ENCODE measurements at regions not wholly inside any gene's neighbourhood (a gene's known extent, or its start where the extent isn't known, plus 50 kb on each side); places are given as distances from the start of the nearest gene placed in this dataset.

GRCh38 chr7:371119-371778 lies 81.3 kb downstream of the FOXL3 start:
- no peaks in the 10 kb centered on the region for H3K36me3 Mint-ChIP-seq
- peaks cover 6 to 10% of the 10 kb centered on the region in 2 donors for H3K4me1 Mint-ChIP-seq (ENCODE audit: low read depth in 2 of 2)
- peaks cover 8 to 10% of the 10 kb centered on the region in 2 donors for H3K27me3 Mint-ChIP-seq
- ATAC-seq (no peak), DNase-seq (ENCODE audit: low spot score) (no peak)
- no peak overlapping the region for H3K4me3 Mint-ChIP-seq
- H3K27ac Mint-ChIP-seq: no peak overlapping the region
- no peaks in the 10 kb centered on the region for H3K9me3 Mint-ChIP-seq

- Mint-ChIP-seq H3K27ac (no peak overlapping the region), H3K4me3 (no peak overlapping the region), H3K4me1 (ENCODE audit: low read depth in 2 of 2) (peaks cover 0 to 3% of the 10 kb centered on the region in 2 donors), H3K9me3 (no peaks in the 10 kb centered on the region), H3K36me3 (no peaks in the 10 kb centered on the region), H3K27me3 (peaks cover under 1 to 3% of the 10 kb centered on the region in 2 donors)
- no peak for DNase-seq (ENCODE audit: low spot score)
- ATAC-seq: no peak
Observed at GRCh38 chr7:371779-372545, 82.0 kb downstream of the FOXL3 start.

GRCh38 chr7:372546-372931 lies 82.6 kb downstream of the FOXL3 start:
- Mint-ChIP-seq H3K27me3 (no peaks in the 10 kb centered on the region), H3K4me3 (no peak overlapping the region), H3K4me1 (ENCODE audit: low read depth in 2 of 2) (no peaks in the 10 kb centered on the region), H3K27ac (no peak overlapping the region), H3K9me3 (no peaks in the 10 kb centered on the region), H3K36me3 (no peaks in the 10 kb centered on the region)
- DNase-seq (ENCODE audit: low spot score) (no peak), ATAC-seq (no peak)

- ATAC-seq (no peak), DNase-seq (ENCODE audit: low spot score) (no peak)
- H3K4me1 Mint-ChIP-seq (ENCODE audit: low read depth in 2 of 2): no peaks in the 10 kb centered on the region
- H3K27ac Mint-ChIP-seq: no peak overlapping the region
- H3K4me3 Mint-ChIP-seq: no peak overlapping the region
- H3K36me3 Mint-ChIP-seq: no peaks in the 10 kb centered on the region
- H3K27me3 Mint-ChIP-seq: peaks cover 0 to 3% of the 10 kb centered on the region in 2 donors
- no peaks in the 10 kb centered on the region for H3K9me3 Mint-ChIP-seq
Observed at GRCh38 chr7:372932-373791, 83.2 kb downstream of the FOXL3 start.

- Mint-ChIP-seq H3K27me3 (peaks cover 0 to 4% of the 10 kb centered on the region in 2 donors), H3K27ac (no peak overlapping the region), H3K4me1 (ENCODE audit: low read depth in 2 of 2) (no peaks in the 10 kb centered on the region), H3K9me3 (no peaks in the 10 kb centered on the region), H3K36me3 (no peaks in the 10 kb centered on the region), H3K4me3 (no peak overlapping the region)
- ATAC-seq: no peak
- DNase-seq (ENCODE audit: low spot score): no peak
Observed at GRCh38 chr7:373818-374705, 84.1 kb downstream of the FOXL3 start.

DNA sequence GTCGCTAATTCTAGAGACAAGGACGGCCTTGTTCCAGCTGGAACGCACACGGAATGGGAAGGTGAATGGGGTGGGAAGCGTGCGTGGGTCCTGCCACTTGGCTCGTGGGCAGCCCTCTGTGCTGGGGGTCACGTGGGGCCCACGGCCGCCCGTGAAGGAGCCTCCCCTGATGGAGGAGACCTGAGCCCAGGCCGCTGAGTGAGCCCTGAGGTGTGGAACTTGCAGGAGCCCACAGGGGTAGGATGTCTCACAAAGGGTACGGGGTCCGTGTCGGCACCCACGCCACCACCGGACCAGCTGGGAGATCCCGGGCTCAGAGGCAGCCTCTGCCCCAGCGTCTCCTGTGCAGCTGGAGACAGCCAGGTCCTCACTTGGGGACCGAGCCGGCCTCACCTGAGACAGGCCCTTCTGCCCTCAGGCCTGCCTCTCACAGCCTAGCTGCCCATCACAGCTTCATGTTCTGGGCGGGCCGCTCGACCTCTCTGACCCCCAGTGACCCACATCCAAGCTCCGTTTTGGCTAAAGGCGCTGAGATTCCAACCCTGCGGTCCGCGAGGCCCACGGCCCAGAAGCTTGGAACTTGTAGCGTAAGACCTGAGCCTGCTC lies 84.8 kb downstream of the FOXL3 start:
- DNase-seq (ENCODE audit: low spot score) (no peak), ATAC-seq (no peak)
- H3K27ac Mint-ChIP-seq: no peak overlapping the region
- peaks cover 0 to 4% of the 10 kb centered on the region in 2 donors for H3K27me3 Mint-ChIP-seq
- no peaks in the 10 kb centered on the region for H3K4me1 Mint-ChIP-seq (ENCODE audit: low read depth in 2 of 2)
- no peak overlapping the region for H3K4me3 Mint-ChIP-seq
- no peaks in the 10 kb centered on the region for H3K36me3 Mint-ChIP-seq
- no peaks in the 10 kb centered on the region for H3K9me3 Mint-ChIP-seq

DNA sequence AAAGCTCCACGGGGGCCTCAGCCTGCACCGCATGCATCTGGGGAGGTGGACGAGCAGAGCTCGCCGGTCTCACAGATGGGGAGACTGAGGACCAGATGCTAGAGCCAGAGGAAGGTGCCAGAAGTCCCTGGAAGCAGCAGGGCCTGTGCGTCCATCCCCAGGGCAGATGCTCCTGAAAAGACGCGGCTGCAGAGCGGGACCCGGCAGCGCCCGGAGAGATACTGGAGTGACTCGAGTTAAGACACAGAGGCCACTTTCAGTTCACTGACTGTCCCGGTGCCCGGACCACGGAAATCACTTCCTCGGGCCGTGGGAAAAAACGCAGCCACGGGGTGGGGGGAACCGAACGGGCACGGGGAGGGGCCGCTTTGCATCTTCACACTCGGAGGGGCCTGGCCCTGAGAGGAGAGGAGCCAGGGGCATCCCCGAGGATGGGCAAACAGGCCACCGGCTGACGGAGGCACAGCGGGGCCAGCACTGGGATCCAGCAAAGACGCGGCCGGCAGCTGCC lies 85.4 kb downstream of the FOXL3 start:
- Mint-ChIP-seq H3K27ac (no peak overlapping the region), H3K27me3 (peaks cover 0 to 4% of the 10 kb centered on the region in 2 donors), H3K4me1 (ENCODE audit: low read depth in 2 of 2) (peaks cover 0 to 3% of the 10 kb centered on the region in 2 donors), H3K9me3 (no peaks in the 10 kb centered on the region), H3K4me3 (no peak overlapping the region), H3K36me3 (no peaks in the 10 kb centered on the region)
- no peak for DNase-seq (ENCODE audit: low spot score)
- no peak for ATAC-seq

DNA sequence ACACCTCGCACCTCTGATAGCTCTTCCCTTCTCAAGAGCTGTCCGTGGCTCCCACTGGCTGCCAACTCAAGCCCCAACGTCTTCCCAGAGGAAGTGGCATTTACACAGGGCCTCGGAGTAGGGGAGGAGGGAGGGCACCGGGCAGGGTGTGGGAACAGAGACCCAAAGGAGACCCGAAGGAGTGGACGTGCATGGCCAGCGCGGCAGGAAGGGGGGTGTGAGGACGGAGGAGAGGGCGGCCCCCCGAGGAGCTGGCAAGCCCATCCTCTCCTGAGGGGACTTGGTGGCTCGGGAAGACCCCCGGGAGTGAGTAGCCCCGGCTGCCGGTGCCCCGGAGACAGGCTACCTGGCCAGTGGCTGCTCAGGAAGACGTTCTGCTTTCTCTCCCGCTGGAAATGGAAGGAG lies 85.9 kb downstream of the FOXL3 start:
- peaks cover 0 to 4% of the 10 kb centered on the region in 2 donors for H3K27me3 Mint-ChIP-seq

GRCh38 chr7:376306-377079 lies 86.5 kb downstream of the FOXL3 start:
- no peaks in the 10 kb centered on the region for H3K9me3 Mint-ChIP-seq
- no peaks in the 10 kb centered on the region for H3K36me3 Mint-ChIP-seq
- ATAC-seq: no peak
- no peak for DNase-seq (ENCODE audit: low spot score)
- no peak overlapping the region for H3K27ac Mint-ChIP-seq
- peaks cover 0 to 4% of the 10 kb centered on the region in 2 donors for H3K27me3 Mint-ChIP-seq
- H3K4me1 Mint-ChIP-seq (ENCODE audit: low read depth in 2 of 2): peaks cover 6 to 8% of the 10 kb centered on the region in 2 donors
- H3K4me3 Mint-ChIP-seq: no peak overlapping the region

More for the DNA sequence above, 85.9 kb downstream of the FOXL3 start:
- Mint-ChIP-seq H3K4me1 (ENCODE audit: low read depth in 2 of 2) (peaks cover 0 to 3% of the 10 kb centered on the region in 2 donors), H3K9me3 (no peaks in the 10 kb centered on the region), H3K27ac (no peak overlapping the region), H3K4me3 (no peak overlapping the region), H3K36me3 (no peaks in the 10 kb centered on the region)
- DNase-seq (ENCODE audit: low spot score) (no peak), ATAC-seq (no peak)

DNA sequence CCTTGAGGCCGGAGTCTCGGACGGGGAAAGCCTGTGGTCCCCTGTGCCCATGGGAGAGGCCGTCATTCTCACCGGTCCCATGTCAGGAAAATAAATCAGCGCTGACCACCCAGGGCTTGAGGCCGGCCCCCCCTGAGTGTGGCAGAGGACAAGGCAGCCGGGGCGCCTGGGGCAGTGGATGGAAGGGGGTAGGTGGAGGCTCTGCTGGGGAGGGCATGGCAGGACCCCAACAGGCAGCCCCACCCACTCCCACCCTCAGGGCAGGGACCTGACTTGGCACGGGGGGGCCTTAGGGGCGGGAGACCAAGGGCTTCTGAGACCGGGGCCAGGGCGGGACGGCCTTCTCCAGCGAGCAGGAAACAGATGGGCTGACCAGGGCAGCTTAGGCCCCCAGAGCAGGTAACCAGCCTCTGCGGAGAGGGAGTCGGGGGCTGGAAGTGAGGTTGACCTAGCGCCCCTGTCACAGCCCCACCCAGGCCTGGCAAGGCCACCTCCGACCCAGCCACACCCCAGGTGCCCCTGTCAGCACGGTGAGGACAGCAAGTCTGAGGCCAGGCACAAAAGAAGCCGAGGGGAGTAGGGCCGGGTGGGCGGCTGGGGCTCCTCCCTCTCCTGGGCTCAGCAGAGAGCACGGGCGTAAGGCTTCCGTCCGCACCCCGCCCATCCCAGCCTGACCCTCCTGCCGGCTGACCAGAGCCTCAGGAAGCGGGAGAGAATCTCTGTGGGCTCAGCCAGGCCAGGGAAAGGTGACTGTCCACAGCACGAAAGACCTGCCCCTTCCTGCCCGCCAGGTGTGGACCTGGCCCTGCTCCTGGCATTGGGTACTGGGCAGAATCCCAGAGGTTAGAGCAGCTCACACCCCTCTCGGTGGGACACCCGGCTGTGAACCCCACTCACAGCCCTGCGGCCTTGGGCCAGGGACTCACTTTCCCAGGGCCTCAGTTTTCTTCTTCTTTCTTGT lies 87.4 kb downstream of the FOXL3 start:
- Mint-ChIP-seq H3K9me3 (no peaks in the 10 kb centered on the region), H3K36me3 (no peaks in the 10 kb centered on the region), H3K4me1 (ENCODE audit: low read depth in 2 of 2) (peaks cover 13 to 15% of the 10 kb centered on the region in 2 donors), H3K27ac (no peak overlapping the region), H3K4me3 (no peak overlapping the region), H3K27me3 (peaks cover 8% of the 10 kb centered on the region in 2 donors)
- ATAC-seq (no peak), DNase-seq (ENCODE audit: low spot score) (no peak)

- H3K27me3 Mint-ChIP-seq: peaks cover 8 to 15% of the 10 kb centered on the region in 2 donors
- no peak overlapping the region for H3K27ac Mint-ChIP-seq
- H3K36me3 Mint-ChIP-seq: no peaks in the 10 kb centered on the region
- DNase-seq (ENCODE audit: low spot score) (no peak), ATAC-seq (no peak)
- H3K4me1 Mint-ChIP-seq (ENCODE audit: low read depth in 2 of 2): peaks cover 13 to 15% of the 10 kb centered on the region in 2 donors
- no peaks in the 10 kb centered on the region for H3K9me3 Mint-ChIP-seq
- H3K4me3 Mint-ChIP-seq: no peak overlapping the region
Observed at GRCh38 chr7:378041-378420, 88.1 kb downstream of the FOXL3 start.

Measured in natural killer cell treated with Interleukin-12 subunit alpha and Interleukin-12 subunit beta and Interleukin-15 and Interleukin-18, amount 100 ng/mL, for 72 hours (primary cell).